ENCODE measurements at regions not wholly inside any gene's neighbourhood (a gene's known extent, or its start where the extent isn't known, plus 50 kb on each side); places are given as distances from the start of the nearest gene placed in this dataset.

DNA sequence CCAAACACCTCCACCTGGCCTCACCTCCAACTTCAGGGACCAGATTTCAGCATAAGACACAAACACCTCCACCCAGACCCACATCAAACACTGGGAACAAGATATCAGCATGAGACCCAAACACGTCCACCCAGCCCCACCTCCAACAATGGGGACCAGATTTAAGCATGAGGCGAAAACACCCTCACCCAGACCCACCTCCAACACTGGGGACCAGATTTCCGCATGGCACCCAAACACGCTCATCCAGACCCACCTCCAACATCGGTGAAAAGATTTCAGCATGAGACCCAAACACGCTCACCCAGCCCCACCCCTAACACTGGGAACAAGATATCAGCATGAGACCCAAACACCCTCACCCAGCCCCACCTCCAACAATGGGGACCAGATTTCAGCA is 210.0 kb downstream of the ASMT start:
- TF ChIP-seq, protein P1, sequence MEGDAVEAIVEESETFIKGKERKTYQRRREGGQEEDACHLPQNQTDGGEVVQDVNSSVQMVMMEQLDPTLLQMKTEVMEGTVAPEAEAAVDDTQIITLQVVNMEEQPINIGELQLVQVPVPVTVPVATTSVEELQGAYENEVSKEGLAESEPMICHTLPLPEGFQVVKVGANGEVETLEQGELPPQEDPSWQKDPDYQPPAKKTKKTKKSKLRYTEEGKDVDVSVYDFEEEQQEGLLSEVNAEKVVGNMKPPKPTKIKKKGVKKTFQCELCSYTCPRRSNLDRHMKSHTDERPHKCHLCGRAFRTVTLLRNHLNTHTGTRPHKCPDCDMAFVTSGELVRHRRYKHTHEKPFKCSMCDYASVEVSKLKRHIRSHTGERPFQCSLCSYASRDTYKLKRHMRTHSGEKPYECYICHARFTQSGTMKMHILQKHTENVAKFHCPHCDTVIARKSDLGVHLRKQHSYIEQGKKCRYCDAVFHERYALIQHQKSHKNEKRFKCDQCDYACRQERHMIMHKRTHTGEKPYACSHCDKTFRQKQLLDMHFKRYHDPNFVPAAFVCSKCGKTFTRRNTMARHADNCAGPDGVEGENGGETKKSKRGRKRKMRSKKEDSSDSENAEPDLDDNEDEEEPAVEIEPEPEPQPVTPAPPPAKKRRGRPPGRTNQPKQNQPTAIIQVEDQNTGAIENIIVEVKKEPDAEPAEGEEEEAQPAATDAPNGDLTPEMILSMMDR (IDR thresholded peaks at IDR 0.05; ENCODE audit: insufficient read depth, low read length): no peak
- TF ChIP-seq GABPA (IDR thresholded peaks at IDR 0.05; ENCODE audit: low read depth) (no peak), POLR2AphosphoS5 (IDR thresholded peaks at IDR 0.05; ENCODE audit: low read depth) (no peak), SPI1 (IDR thresholded peaks at IDR 0.05; ENCODE audit: borderline replicate concordance, low read depth) (no peak)
- TF ChIP-seq, protein P2, sequence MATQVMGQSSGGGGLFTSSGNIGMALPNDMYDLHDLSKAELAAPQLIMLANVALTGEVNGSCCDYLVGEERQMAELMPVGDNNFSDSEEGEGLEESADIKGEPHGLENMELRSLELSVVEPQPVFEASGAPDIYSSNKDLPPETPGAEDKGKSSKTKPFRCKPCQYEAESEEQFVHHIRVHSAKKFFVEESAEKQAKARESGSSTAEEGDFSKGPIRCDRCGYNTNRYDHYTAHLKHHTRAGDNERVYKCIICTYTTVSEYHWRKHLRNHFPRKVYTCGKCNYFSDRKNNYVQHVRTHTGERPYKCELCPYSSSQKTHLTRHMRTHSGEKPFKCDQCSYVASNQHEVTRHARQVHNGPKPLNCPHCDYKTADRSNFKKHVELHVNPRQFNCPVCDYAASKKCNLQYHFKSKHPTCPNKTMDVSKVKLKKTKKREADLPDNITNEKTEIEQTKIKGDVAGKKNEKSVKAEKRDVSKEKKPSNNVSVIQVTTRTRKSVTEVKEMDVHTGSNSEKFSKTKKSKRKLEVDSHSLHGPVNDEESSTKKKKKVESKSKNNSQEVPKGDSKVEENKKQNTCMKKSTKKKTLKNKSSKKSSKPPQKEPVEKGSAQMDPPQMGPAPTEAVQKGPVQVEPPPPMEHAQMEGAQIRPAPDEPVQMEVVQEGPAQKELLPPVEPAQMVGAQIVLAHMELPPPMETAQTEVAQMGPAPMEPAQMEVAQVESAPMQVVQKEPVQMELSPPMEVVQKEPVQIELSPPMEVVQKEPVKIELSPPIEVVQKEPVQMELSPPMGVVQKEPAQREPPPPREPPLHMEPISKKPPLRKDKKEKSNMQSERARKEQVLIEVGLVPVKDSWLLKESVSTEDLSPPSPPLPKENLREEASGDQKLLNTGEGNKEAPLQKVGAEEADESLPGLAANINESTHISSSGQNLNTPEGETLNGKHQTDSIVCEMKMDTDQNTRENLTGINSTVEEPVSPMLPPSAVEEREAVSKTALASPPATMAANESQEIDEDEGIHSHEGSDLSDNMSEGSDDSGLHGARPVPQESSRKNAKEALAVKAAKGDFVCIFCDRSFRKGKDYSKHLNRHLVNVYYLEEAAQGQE (IDR thresholded peaks at IDR 0.05; ENCODE audit: insufficient replicate concordance, low read depth): no peak
